ENCODE measurements at regions not wholly inside any gene's neighbourhood (a gene's known extent, or its start where the extent isn't known, plus 50 kb on each side); places are given as distances from the start of the nearest gene placed in this dataset.

DNA sequence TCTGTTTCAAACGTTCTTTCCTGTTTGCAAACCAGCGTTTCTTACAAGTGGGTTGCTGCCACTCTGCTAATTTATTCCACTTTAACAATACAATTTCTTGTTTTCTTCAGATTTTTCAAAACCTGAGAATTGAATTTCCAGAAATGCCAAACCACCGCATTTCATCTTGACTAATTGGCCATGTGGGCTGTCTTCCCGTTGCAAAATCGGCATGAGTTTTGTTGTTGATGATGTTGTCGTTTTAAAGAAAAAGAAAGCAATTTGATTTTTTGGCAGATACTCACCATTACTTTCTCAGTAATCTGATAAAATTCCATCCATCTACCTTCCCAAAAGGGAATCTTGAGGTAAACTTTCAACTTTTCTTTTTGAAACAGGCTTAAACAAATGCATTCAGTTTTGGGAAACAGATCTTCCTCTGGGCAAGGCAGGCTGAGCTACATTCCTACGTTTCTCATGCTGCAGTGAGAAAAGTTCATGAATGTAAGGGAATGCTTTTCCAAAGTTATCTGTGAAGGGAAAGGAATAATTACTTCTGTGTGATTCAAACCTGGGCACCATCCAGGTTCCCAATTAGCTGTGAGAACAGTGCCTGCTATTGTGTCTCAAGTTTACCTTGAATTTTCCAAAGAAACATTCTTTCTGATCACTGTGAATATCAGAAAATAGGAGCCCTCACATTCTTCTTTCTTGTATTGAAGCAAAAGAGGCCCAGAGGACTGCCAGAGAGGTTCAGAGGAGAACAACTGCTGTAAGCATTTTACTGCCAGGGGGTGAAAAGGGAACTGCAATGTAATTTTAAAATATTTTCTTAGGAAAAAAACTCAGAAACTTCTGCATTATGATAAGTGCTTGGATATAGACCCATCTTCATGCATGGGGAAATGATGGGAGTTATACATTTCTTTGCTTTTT, 100.7 kb upstream of the TUT7 start:
- TF ChIP-seq EZH2 (IDR thresholded peaks at IDR 0.05; ENCODE audit: borderline replicate concordance), result no peak
- TF ChIP-seq, protein P1, sequence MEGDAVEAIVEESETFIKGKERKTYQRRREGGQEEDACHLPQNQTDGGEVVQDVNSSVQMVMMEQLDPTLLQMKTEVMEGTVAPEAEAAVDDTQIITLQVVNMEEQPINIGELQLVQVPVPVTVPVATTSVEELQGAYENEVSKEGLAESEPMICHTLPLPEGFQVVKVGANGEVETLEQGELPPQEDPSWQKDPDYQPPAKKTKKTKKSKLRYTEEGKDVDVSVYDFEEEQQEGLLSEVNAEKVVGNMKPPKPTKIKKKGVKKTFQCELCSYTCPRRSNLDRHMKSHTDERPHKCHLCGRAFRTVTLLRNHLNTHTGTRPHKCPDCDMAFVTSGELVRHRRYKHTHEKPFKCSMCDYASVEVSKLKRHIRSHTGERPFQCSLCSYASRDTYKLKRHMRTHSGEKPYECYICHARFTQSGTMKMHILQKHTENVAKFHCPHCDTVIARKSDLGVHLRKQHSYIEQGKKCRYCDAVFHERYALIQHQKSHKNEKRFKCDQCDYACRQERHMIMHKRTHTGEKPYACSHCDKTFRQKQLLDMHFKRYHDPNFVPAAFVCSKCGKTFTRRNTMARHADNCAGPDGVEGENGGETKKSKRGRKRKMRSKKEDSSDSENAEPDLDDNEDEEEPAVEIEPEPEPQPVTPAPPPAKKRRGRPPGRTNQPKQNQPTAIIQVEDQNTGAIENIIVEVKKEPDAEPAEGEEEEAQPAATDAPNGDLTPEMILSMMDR (IDR thresholded peaks at IDR 0.05; ENCODE audit: poor library complexity), result no peak

All from hepatocyte (in vitro differentiated cells).